ENCODE measurements at regions not wholly inside any gene's neighbourhood (a gene's known extent, or its start where the extent isn't known, plus 50 kb on each side); places are given as distances from the start of the nearest gene placed in this dataset.

- TF ChIP-seq EZH2 (IDR thresholded peaks at IDR 0.05): no peak
- TF ChIP-seq FOXP2 (optimal IDR thresholded peaks at IDR 0.05; ENCODE audit: control extremely low read depth, extremely low read length, insufficient read depth): no peak
- TF ChIP-seq POLR2AphosphoS5 (IDR thresholded peaks at IDR 0.05; ENCODE audit: borderline replicate concordance, low read depth, low read length): no peak
- no peaks in the 10 kb centered on the region for H3K36me3 ChIP-seq (ENCODE audit: insufficient read depth, low read length)
- DNase-seq (ENCODE audit: low read depth, low spot score): no peak
- no peak overlapping the region for H3K27ac ChIP-seq
- no peaks in the 10 kb centered on the region for H3K9me3 ChIP-seq (ENCODE audit: low read depth, low read length)
- H3K4me3 ChIP-seq: no peak overlapping the region
- no peak overlapping the region for H3K9ac ChIP-seq (ENCODE audit: insufficient read length)
Measured at GRCh38 chr3:153885359-153885758, 235.8 kb upstream of the ARHGEF26 start.

- Histone ChIP-seq H3K27ac (no peak overlapping the region), H3K36me3 (ENCODE audit: insufficient read depth, low read length) (no peaks in the 10 kb centered on the region), H3K9ac (ENCODE audit: insufficient read length) (no peak overlapping the region), H3K9me3 (ENCODE audit: low read depth, low read length) (no peaks in the 10 kb centered on the region), H3K4me3 (no peak overlapping the region)
- TF ChIP-seq EZH2 (IDR thresholded peaks at IDR 0.05) (no peak), FOXP2 (optimal IDR thresholded peaks at IDR 0.05; ENCODE audit: control extremely low read depth, extremely low read length, insufficient read depth) (no peak), POLR2AphosphoS5 (IDR thresholded peaks at IDR 0.05; ENCODE audit: borderline replicate concordance, low read depth, low read length) (no peak)
- no peak for DNase-seq (ENCODE audit: low read depth, low spot score)
Measured at GRCh38 chr3:153889905-153890334, 231.3 kb upstream of the ARHGEF26 start.

- H3K9ac ChIP-seq (ENCODE audit: insufficient read length): no peak overlapping the region
- H3K4me3 ChIP-seq: no peak overlapping the region
- H3K9me3 ChIP-seq (ENCODE audit: low read depth, low read length): no peaks in the 10 kb centered on the region
- DNase-seq (ENCODE audit: low read depth, low spot score): no peak
- peak overlapping the region; percentile 26; the same call in 1 of the 2 replicates for H3K27ac ChIP-seq
- TF ChIP-seq EZH2 (IDR thresholded peaks at IDR 0.05): no peak
- no peak for TF ChIP-seq FOXP2 (optimal IDR thresholded peaks at IDR 0.05; ENCODE audit: control extremely low read depth, extremely low read length, insufficient read depth)
- no peak for TF ChIP-seq POLR2AphosphoS5 (IDR thresholded peaks at IDR 0.05; ENCODE audit: borderline replicate concordance, low read depth, low read length)
- H3K36me3 ChIP-seq (ENCODE audit: insufficient read depth, low read length): no peaks in the 10 kb centered on the region
Measured at GRCh38 chr3:153892126-153892525, 229.1 kb upstream of the ARHGEF26 start.

- Histone ChIP-seq H3K36me3 (ENCODE audit: insufficient read depth, low read length) (no peaks in the 10 kb centered on the region), H3K9ac (ENCODE audit: insufficient read length) (no peak overlapping the region), H3K27ac (no peak overlapping the region), H3K4me3 (no peak overlapping the region), H3K9me3 (ENCODE audit: low read depth, low read length) (no peaks in the 10 kb centered on the region)
- no peak for DNase-seq (ENCODE audit: low read depth, low spot score)
- TF ChIP-seq FOXP2 (optimal IDR thresholded peaks at IDR 0.05; ENCODE audit: control extremely low read depth, extremely low read length, insufficient read depth): no peak
- no peak for TF ChIP-seq POLR2AphosphoS5 (IDR thresholded peaks at IDR 0.05; ENCODE audit: borderline replicate concordance, low read depth, low read length)
- TF ChIP-seq EZH2 (IDR thresholded peaks at IDR 0.05): no peak
Measured at GRCh38 chr3:153894857-153895256, 226.3 kb upstream of the ARHGEF26 start.

- DNase-seq (ENCODE audit: low read depth, low spot score): no peak
Measured at GRCh38 chr3:153896197-153896596, 225.0 kb upstream of the ARHGEF26 start.

GRCh38 chr3:153897025-153897723 lies 224.0 kb upstream of the ARHGEF26 start:
- DNase-seq (ENCODE audit: low read depth, low spot score): no peak
- no peak overlapping the region for H3K9ac ChIP-seq (ENCODE audit: insufficient read length)
- no peak overlapping the region for H3K4me3 ChIP-seq
- no peak for TF ChIP-seq EZH2 (IDR thresholded peaks at IDR 0.05)
- TF ChIP-seq POLR2AphosphoS5 (IDR thresholded peaks at IDR 0.05; ENCODE audit: borderline replicate concordance, low read depth, low read length): no peak
- no peak for TF ChIP-seq FOXP2 (optimal IDR thresholded peaks at IDR 0.05; ENCODE audit: control extremely low read depth, extremely low read length, insufficient read depth)
- H3K27ac ChIP-seq: no peak overlapping the region
- H3K9me3 ChIP-seq (ENCODE audit: low read depth, low read length): no peaks in the 10 kb centered on the region
- H3K36me3 ChIP-seq (ENCODE audit: insufficient read depth, low read length): no peaks in the 10 kb centered on the region

More at GRCh38 chr3:153896197-153896596, 225.0 kb upstream of the ARHGEF26 start:
- no peak for TF ChIP-seq POLR2AphosphoS5 (IDR thresholded peaks at IDR 0.05; ENCODE audit: borderline replicate concordance, low read depth, low read length)
- no peak for TF ChIP-seq EZH2 (IDR thresholded peaks at IDR 0.05)
- TF ChIP-seq FOXP2 (optimal IDR thresholded peaks at IDR 0.05; ENCODE audit: control extremely low read depth, extremely low read length, insufficient read depth): no peak
- no peak overlapping the region for H3K4me3 ChIP-seq
- H3K27ac ChIP-seq: no peak overlapping the region
- no peaks in the 10 kb centered on the region for H3K9me3 ChIP-seq (ENCODE audit: low read depth, low read length)
- H3K9ac ChIP-seq (ENCODE audit: insufficient read length): no peak overlapping the region
- no peaks in the 10 kb centered on the region for H3K36me3 ChIP-seq (ENCODE audit: insufficient read depth, low read length)

GRCh38 chr3:153897842-153898241 lies 223.3 kb upstream of the ARHGEF26 start:
- TF ChIP-seq EZH2 (IDR thresholded peaks at IDR 0.05) (no peak), POLR2AphosphoS5 (IDR thresholded peaks at IDR 0.05; ENCODE audit: borderline replicate concordance, low read depth, low read length) (no peak), FOXP2 (optimal IDR thresholded peaks at IDR 0.05; ENCODE audit: control extremely low read depth, extremely low read length, insufficient read depth) (no peak)

GRCh38 chr3:153901152-153901551 lies 220.0 kb upstream of the ARHGEF26 start:
- Histone ChIP-seq H3K4me3 (no peak overlapping the region), H3K36me3 (ENCODE audit: insufficient read depth, low read length) (no peaks in the 10 kb centered on the region), H3K9me3 (ENCODE audit: low read depth, low read length) (no peaks in the 10 kb centered on the region), H3K9ac (ENCODE audit: insufficient read length) (no peak overlapping the region), H3K27ac (no peak overlapping the region)
- no peak for TF ChIP-seq EZH2 (IDR thresholded peaks at IDR 0.05)
- no peak for TF ChIP-seq FOXP2 (optimal IDR thresholded peaks at IDR 0.05; ENCODE audit: control extremely low read depth, extremely low read length, insufficient read depth)
- no peak for DNase-seq (ENCODE audit: low read depth, low spot score)

More at GRCh38 chr3:153897842-153898241, 223.3 kb upstream of the ARHGEF26 start:
- Histone ChIP-seq H3K4me3 (no peak overlapping the region), H3K27ac (no peak overlapping the region), H3K36me3 (ENCODE audit: insufficient read depth, low read length) (no peaks in the 10 kb centered on the region), H3K9me3 (ENCODE audit: low read depth, low read length) (no peaks in the 10 kb centered on the region), H3K9ac (ENCODE audit: insufficient read length) (no peak overlapping the region)
- no peak for DNase-seq (ENCODE audit: low read depth, low spot score)

- TF ChIP-seq EZH2 (IDR thresholded peaks at IDR 0.05): no peak
- no peak for TF ChIP-seq FOXP2 (optimal IDR thresholded peaks at IDR 0.05; ENCODE audit: control extremely low read depth, extremely low read length, insufficient read depth)
- no peak for TF ChIP-seq POLR2AphosphoS5 (IDR thresholded peaks at IDR 0.05; ENCODE audit: borderline replicate concordance, low read depth, low read length)
Measured at GRCh38 chr3:153901991-153902390, 219.2 kb upstream of the ARHGEF26 start.

More at GRCh38 chr3:153901991-153902390, 219.2 kb upstream of the ARHGEF26 start:
- Histone ChIP-seq H3K4me3 (no peak overlapping the region), H3K9ac (ENCODE audit: insufficient read length) (no peak overlapping the region), H3K9me3 (ENCODE audit: low read depth, low read length) (no peaks in the 10 kb centered on the region), H3K27ac (no peak overlapping the region), H3K36me3 (ENCODE audit: insufficient read depth, low read length) (no peaks in the 10 kb centered on the region)
- no peak for DNase-seq (ENCODE audit: low read depth, low spot score)

Measured in SK-N-MC (cell line).